GM12865 (cell line): ENCODE measurements at regions not wholly inside any gene's neighbourhood (a gene's known extent, or its start where the extent isn't known, plus 50 kb on each side); places are given as distances from the start of the nearest gene placed in this dataset.

Source experiments
- DNase-seq: peaks from one replicate; pipeline ENCODE4 v3.0.0; 2010; ENCODE audit warnings: low read depth
- H3K4me3 ChIP-seq: 2 replicates; pipeline ENCODE4 v1.5.1; 2011; ENCODE audit warnings: mild to moderate bottlenecking, low read depth, low read length, control low read depth
- CTCF ChIP-seq: IDR thresholded peaks from 2 replicates; pipeline ENCODE4 v1.5.1; 2011; ENCODE audit warnings: low read length, control low read depth, low read depth, inconsistent platforms; ENCODE audit not compliant: insufficient read depth; ENCODE audit errors: missing control alignments

- DNase-seq: no peak
- H3K4me3 ChIP-seq: no peak overlapping the region
- TF ChIP-seq CTCF: no peak
Measured at GRCh38 chr2:60298006-60298696, 255.3 kb downstream of the BCL11A start.

GRCh38 chr2:60297296-60298005 is 256.0 kb downstream of the BCL11A start:
- no peak overlapping the region for H3K4me3 ChIP-seq
- no peak for TF ChIP-seq CTCF
- no peak for DNase-seq

GRCh38 chr2:60296219-60296955 is 257.1 kb downstream of the BCL11A start:
- no peak for DNase-seq
- no peak for TF ChIP-seq CTCF
- H3K4me3 ChIP-seq: no peak overlapping the region

GRCh38 chr2:60295636-60295962 is 257.9 kb downstream of the BCL11A start:
- no peak for TF ChIP-seq CTCF
- no peak for DNase-seq
- no peak overlapping the region for H3K4me3 ChIP-seq

GRCh38 chr2:60294901-60295635 is 258.4 kb downstream of the BCL11A start:
- no peak overlapping the region for H3K4me3 ChIP-seq
- no peak for TF ChIP-seq CTCF
- DNase-seq: no peak

GRCh38 chr2:60292242-60292641 is 261.2 kb downstream of the BCL11A start:
- DNase-seq: no peak
- no peak overlapping the region for H3K4me3 ChIP-seq
- no peak for TF ChIP-seq CTCF
